Panc1 (cell line): ENCODE measurements at regions not wholly inside any gene's neighbourhood (a gene's known extent, or its start where the extent isn't known, plus 50 kb on each side); places are given as distances from the start of the nearest gene placed in this dataset.

Source experiments
- ATAC-seq: fragments of 200-7000 bp; cut with Tn5 transposase; 2 replicates; pipeline ENCODE4 v1.9.1; 2020; ENCODE audit warnings: mild to moderate bottlenecking, moderate library complexity
- BruUV-seq: library from RNA; stranded (reverse); fragments of 400-500 nt; replicated peaks from 2 replicates; lab custom pipeline; 2021; lab: Mats Ljungman, UMichigan
- CTCF ChIA-PET: fragments of 300-600 bp; sonication (Branson Sonifier 250); formaldehyde crosslinking; loops from one replicate; lab custom pipeline; 2022; ENCODE audit warnings: antibody characterized with exemption; lab: Charles Lee
- POLR2A ChIA-PET: fragments of 300-600 bp; sonication (Branson Sonifier 250); formaldehyde crosslinking; loops from one replicate; lab custom pipeline; 2022; ENCODE audit warnings: antibody characterized with exemption; lab: Charles Lee
- DNase-seq: peaks from one replicate; pipeline ENCODE4 v3.0.0-alpha.2; 2010; ENCODE audit warnings: low read depth, low spot score
- H3K27ac ChIP-seq: 2 replicates; pipeline ENCODE4 v1.5.1; 2011; ENCODE audit warnings: mild to moderate bottlenecking, low read length, inconsistent platforms
- H3K27me3 ChIP-seq: fragments of 200-500 bp; sonication (Bioruptor generic); 2 replicates; pipeline ENCODE4 v1.6.0; 2014; ENCODE audit warnings: low read length, inconsistent platforms; ENCODE audit not compliant: control insufficient read depth, insufficient read depth
- H3K36me3 ChIP-seq: fragments of 200-500 bp; sonication (Bioruptor generic); 2 replicates; pipeline ENCODE4 v1.5.1; 2014; ENCODE audit warnings: inconsistent platforms, mild to moderate bottlenecking, low read length, moderate library complexity; ENCODE audit not compliant: control insufficient read depth, insufficient read depth
- H3K4me1 ChIP-seq: 2 replicates; pipeline ENCODE4 v1.5.1; 2011; ENCODE audit warnings: inconsistent platforms, mild to moderate bottlenecking, low read length, moderate library complexity; ENCODE audit not compliant: control insufficient read depth, insufficient read depth
- H3K4me3 ChIP-seq, 2 experiments: 2 replicates each; pipeline ENCODE4 v1.5.1; 2011 to 2012; ENCODE audit warnings: low read depth in 2 of 2, low read length in 2 of 2, mild to moderate bottlenecking in 2 of 2, inconsistent platforms in 1 of 2, moderate library complexity in 1 of 2
- H3K9me3 ChIP-seq: fragments of 200-500 bp; sonication (Bioruptor generic); 2 replicates; pipeline ENCODE4 v1.5.1; 2014; ENCODE audit warnings: low read depth, mild to moderate bottlenecking, inconsistent platforms, low read length, moderate library complexity; ENCODE audit not compliant: control insufficient read depth, insufficient read depth
- CTCF ChIP-seq: fragments of 450-650 bp; IDR thresholded peaks from 2 replicates; pipeline ENCODE4 v1.5.1; 2017; ENCODE audit warnings: mild to moderate bottlenecking
- POLR2AphosphoS5 ChIP-seq: IDR thresholded peaks from 2 replicates; pipeline ENCODE4 v1.6.1; 2012; ENCODE audit warnings: mild to moderate bottlenecking, low read depth, low read length, moderate library complexity
- REST ChIP-seq, 2 experiments: IDR thresholded peaks; 2 replicates each; pipeline ENCODE4 v1.6.1; 2011 to 2012; ENCODE audit warnings: low read depth in 2 of 2, control low read depth in 1 of 2, low read length in 1 of 2, mild to moderate bottlenecking in 1 of 2, moderate library complexity in 1 of 2; ENCODE audit not compliant: insufficient read depth in 1 of 2
- SIN3A ChIP-seq: IDR thresholded peaks from 2 replicates; pipeline ENCODE4 v1.6.1; 2012; ENCODE audit warnings: low read depth, mild to moderate bottlenecking, low read length, moderate library complexity, borderline replicate concordance; ENCODE audit not compliant: insufficient read depth
- TCF7L2 ChIP-seq: IDR thresholded peaks from 2 replicates; pipeline ENCODE4 v1.6.1; 2011; ENCODE audit warnings: mild to moderate bottlenecking, low read depth, low read length, inconsistent platforms
- in situ Hi-C: cut with HindIII; loops from 2 replicates; pipeline ENCODE4 v1.10.0; 2016; ENCODE audit warnings: low sequenced_read_pairs, low pct_unique_long_range_greater_than_20kb
- intact Hi-C: fragments of 100-400 bp; cut with micrococcal nuclease; formaldehyde crosslinking; loops from one replicate; pipeline ENCODE4 v1.10.0; 2022; ENCODE audit not compliant: unreplicated experiment

- intact Hi-C loops = no loop called here
- TF ChIP-seq SIN3A = no peak
- H3K4me3 ChIP-seq = no peak overlapping the region
- in situ Hi-C loops = no loop called here
- H3K36me3 ChIP-seq = no peaks in the 10 kb centered on the region
- POLR2A ChIA-PET = no interaction called here
- DNase-seq = no peak
- no TSS peak for BruUV-seq
- no peak overlapping the region for H3K27ac ChIP-seq
- H3K9me3 ChIP-seq = no peaks in the 10 kb centered on the region
- CTCF ChIA-PET = no interaction called here
- ATAC-seq = no peak
- H3K4me1 ChIP-seq = no peaks in the 10 kb centered on the region
- peaks cover 11% of the 10 kb centered on the region for H3K27me3 ChIP-seq
Observed at GRCh38 chr1:5691795-5692509, 300.3 kb downstream of the NPHP4 start.

DNA sequence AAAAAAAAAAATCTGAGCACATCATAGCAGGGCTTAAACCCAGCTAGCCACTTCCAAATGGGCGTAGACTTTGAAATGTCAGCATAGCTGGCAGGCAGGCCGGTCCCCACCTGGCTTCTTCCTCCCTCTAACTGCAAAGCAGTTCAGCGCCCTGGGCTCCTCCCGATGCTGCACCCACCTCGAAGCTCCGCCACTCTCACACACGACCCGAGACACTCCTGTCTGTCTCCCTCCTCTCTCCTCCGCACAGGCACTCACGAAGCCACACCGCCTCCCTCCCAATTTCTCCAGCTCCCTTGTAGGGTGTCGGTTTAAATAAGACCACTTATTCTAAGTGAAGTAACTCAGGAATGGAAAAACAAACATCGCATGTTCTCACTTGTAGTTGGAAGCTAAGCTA is 301.3 kb downstream of the NPHP4 start:
- H3K27ac ChIP-seq = no peak overlapping the region
- no peak for ATAC-seq
- TF ChIP-seq TCF7L2 (no peak), CTCF (no peak), SIN3A (no peak), POLR2AphosphoS5 (no peak), REST (IDR thresholded peaks at IDR 0.05; ENCODE audit: insufficient read depth in 1 of 2, low read depth in 2 of 2, low read length in 1 of 2) (no peak)
- ChIA-PET POLR2A (no interaction called here), CTCF (no interaction called here)
- H3K4me1 ChIP-seq = no peaks in the 10 kb centered on the region
- H3K4me3 ChIP-seq = no peak overlapping the region
- DNase-seq = no peak
- in situ Hi-C loops = no loop called here
- intact Hi-C loops = no loop called here
- H3K27me3 ChIP-seq = peaks cover 13% of the 10 kb centered on the region
- no peaks in the 10 kb centered on the region for H3K36me3 ChIP-seq
- no TSS peak for BruUV-seq
- no peaks in the 10 kb centered on the region for H3K9me3 ChIP-seq

- intact Hi-C loops (no loop called here), in situ Hi-C loops (no loop called here)
- no TSS peak for BruUV-seq
- no peak overlapping the region for H3K27ac ChIP-seq
- no peak for ATAC-seq
- no peaks in the 10 kb centered on the region for H3K4me1 ChIP-seq
- no peak overlapping the region for H3K4me3 ChIP-seq
- no peaks in the 10 kb centered on the region for H3K36me3 ChIP-seq
- H3K9me3 ChIP-seq = no peaks in the 10 kb centered on the region
- TF ChIP-seq POLR2AphosphoS5 = no peak
- no peak for TF ChIP-seq SIN3A
- TF ChIP-seq TCF7L2 = no peak
- no peak for TF ChIP-seq REST (IDR thresholded peaks at IDR 0.05; ENCODE audit: insufficient read depth in 1 of 2, low read depth in 2 of 2, low read length in 1 of 2)
- no peak for TF ChIP-seq CTCF
- ChIA-PET POLR2A (no interaction called here), CTCF (no interaction called here)
- peaks cover 9% of the 10 kb centered on the region for H3K27me3 ChIP-seq
- no peak for DNase-seq
Observed at GRCh38 chr1:5690291-5690690, 301.9 kb downstream of the NPHP4 start.
